GM11168 (cell line): ENCODE measurements at regions not wholly inside any gene's neighbourhood (a gene's known extent, or its start where the extent isn't known, plus 50 kb on each side); places are given as distances from the start of the nearest gene placed in this dataset.

Experiments
- in situ Hi-C: fragments of 300-500 bp; cut with MboI; formaldehyde crosslinking; loops from one replicate; pipeline ENCODE4 v1.12.0; 2022; ENCODE audit warnings: low sequenced_read_pairs; ENCODE audit not compliant: unreplicated experiment

- in situ Hi-C loops = no loop called here
Observed at GRCh38 chr4:155616117-155616516, 50.5 kb upstream of the GUCY1A1 start.

GRCh38 chr4:155615081-155615887 lies 51.4 kb upstream of the GUCY1A1 start:
- in situ Hi-C loops = no loop called here

DNA sequence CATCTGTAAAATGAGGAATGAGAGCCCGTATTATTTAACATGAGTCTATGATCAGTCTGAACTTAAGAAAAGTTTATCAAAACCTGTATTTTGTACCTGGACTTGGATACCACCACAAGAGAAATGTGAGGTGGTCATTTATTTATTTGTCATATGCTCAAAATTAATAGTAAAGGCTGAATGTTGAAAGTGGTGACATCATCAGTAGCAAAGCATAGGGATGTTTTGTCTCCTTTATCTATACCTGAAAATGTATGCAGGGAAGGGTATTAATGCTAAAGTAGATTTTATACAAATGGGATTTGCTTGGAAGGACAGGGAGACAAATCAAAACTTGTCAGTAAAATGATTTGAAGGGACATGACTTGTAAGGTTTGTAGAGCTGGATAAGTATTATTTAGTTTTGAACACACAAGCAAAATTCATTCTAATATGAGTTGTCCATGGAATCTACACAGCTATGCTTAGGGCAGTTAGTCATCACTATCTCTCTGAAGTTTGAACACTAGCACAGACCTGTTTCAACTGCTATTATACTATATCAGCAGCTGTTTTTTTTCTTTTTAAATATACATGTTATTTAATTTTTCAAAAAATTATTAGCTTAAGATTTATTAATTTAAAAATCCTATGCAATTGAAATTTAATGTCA lies 52.4 kb upstream of the GUCY1A1 start:
- in situ Hi-C loops = no loop called here

DNA sequence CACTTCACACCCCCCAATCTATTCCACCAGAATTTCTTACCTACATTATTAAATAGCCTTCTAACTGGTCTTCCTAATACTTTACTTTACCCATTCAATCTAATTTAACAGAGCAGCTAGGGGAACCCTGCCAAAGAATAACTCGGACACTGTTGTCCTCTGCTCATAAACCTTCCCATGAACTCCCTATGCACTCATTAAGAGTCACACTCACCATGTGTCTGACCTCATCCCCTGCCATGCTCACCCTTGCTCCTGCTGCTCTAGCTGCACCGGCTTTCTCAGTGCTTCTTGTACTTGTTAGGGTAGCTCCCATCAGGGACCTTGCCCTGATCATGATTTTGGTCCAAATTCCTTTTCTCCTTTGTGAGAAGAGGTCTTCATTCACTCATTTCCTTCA lies 54.6 kb upstream of the GUCY1A1 start:
- in situ Hi-C loops = no loop called here

GRCh38 chr4:155611501-155611900 lies 55.1 kb upstream of the GUCY1A1 start:
- in situ Hi-C loops = no loop called here

GRCh38 chr4:155610143-155610542 lies 56.5 kb upstream of the GUCY1A1 start:
- in situ Hi-C loops = no loop called here

GRCh38 chr4:155609455-155610059 lies 57.1 kb upstream of the GUCY1A1 start:
- in situ Hi-C loops = no loop called here

- in situ Hi-C loops = no loop called here
Observed at GRCh38 chr4:155608225-155608885, 58.3 kb upstream of the GUCY1A1 start.

DNA sequence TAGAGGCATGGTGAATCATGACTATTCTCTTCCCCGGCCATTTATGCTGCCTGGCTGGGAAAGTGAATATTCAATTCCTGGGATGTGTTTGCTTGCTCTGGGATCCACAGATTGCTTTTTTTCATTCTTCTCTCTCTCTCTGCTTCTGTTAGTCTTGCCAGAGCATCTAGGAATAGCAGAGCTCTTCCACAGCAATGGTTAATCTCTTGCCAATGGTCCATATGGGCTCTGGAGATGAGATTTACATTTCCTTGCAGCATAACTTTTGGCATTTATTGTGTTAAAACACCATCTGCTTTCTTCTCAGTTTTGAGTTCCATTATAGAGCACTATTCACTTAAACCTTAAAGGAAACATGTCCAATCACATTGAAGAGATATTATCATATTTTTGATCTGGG lies 59.2 kb upstream of the GUCY1A1 start:
- in situ Hi-C loops = no loop called here

GRCh38 chr4:155604718-155605626 lies 61.7 kb upstream of the GUCY1A1 start:
- in situ Hi-C loops = no loop called here

GRCh38 chr4:155603360-155603891 lies 63.2 kb upstream of the GUCY1A1 start:
- in situ Hi-C loops = no loop called here

- in situ Hi-C loops = no loop called here
Observed at GRCh38 chr4:155602351-155603140, 64.1 kb upstream of the GUCY1A1 start.

- in situ Hi-C loops = no loop called here
Observed at GRCh38 chr4:155600244-155600643, 66.4 kb upstream of the GUCY1A1 start.

DNA sequence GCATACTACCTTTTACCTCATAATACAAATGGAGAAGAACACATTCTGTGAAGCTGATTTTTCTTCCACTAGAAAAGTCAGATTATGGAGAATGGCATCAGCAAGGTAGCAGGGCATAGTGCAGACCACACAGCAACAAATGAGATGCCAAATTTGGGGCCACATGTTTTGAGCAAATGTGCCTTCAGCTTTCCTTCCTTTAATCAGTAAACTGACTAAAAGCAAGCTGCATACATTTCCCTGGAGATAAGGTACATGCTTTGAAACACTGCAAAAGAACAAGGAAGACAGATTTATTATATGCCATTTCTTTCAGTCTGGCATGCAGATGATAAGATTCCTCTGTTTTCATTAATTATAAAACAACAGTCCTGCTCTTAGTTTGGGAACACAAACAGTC lies 67.1 kb upstream of the GUCY1A1 start:
- in situ Hi-C loops = no loop called here

DNA sequence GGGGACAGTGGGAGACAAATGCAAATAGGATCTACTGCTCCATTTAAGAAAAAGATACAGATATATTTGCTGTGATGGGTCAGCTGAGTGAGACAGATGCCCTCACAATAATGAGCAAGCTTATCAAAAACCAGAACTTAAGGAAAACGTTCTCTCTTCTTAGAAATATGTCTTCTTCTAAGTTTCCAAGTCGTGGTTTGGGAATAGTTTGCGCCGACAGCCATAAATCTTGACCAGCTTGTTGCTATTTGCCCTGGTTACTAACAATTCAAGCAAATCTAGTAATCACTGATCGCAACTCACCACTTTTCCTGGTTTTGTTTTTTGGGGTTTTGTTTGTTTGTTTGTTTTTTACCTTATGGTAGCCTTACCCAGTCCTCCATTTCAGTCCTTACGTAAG lies 67.6 kb upstream of the GUCY1A1 start:
- in situ Hi-C loops = no loop called here

DNA sequence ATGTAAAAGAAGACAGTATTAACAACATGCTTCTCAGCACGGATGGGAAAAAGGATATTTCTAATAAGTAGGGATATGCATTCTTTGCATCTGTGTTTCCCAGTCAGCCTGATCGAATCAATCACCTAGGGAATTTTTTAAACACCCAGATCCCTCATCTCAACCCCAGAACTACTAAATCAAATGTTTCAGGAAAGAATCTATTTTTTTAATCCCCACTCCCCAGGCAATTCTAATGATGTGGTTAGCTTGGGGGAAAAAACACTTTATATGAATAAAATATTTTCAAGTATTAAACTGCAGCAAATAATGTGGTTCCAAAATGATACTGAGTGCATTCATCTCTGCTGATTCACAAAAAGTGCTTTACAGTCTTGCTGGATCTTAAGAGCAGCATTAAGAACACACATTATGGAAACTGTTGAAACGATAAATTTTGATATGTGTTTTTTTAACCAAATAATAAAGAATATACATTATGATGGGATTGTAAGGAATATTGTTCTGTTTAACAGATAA lies 68.7 kb upstream of the GUCY1A1 start:
- in situ Hi-C loops = no loop called here

- in situ Hi-C loops = no loop called here
Observed at GRCh38 chr4:155597281-155597680, 69.4 kb upstream of the GUCY1A1 start.

GRCh38 chr4:155593793-155594192 lies 72.9 kb upstream of the GUCY1A1 start:
- in situ Hi-C loops = no loop called here

- in situ Hi-C loops = no loop called here
Observed at GRCh38 chr4:155592938-155593297, 73.7 kb upstream of the GUCY1A1 start.
